Superior temporal gyrus (tissue), 1 donor: ENCODE measurements at regions not wholly inside any gene's neighbourhood (a gene's known extent, or its start where the extent isn't known, plus 50 kb on each side); places are given as distances from the start of the nearest gene placed in this dataset.
"Not testable (repeated sequence)": the region's sequence is repeated elsewhere in the genome, so short reads cannot be mapped to it uniquely, and the experiment has no call there.

Experiments
- DNase-seq: peaks from one replicate; pipeline ENCODE4 v3.0.0-alpha.2; 2016; ENCODE audit errors: extremely low spot score

GRCh38 chr2:209300766-209301165 is 123.1 kb upstream of the MAP2 start:
- DNase-seq: not testable (repeated sequence)

GRCh38 chr2:209305026-209305425 is 118.8 kb upstream of the MAP2 start:
- no peak for DNase-seq

GRCh38 chr2:209305746-209306196 is 118.1 kb upstream of the MAP2 start:
- no peak for DNase-seq

- DNase-seq: no peak
Observed at GRCh38 chr2:209307161-209308001, 116.5 kb upstream of the MAP2 start.

GRCh38 chr2:209308415-209308814 is 115.4 kb upstream of the MAP2 start:
- DNase-seq: no peak

- no peak for DNase-seq
Observed at GRCh38 chr2:209311948-209312347, 111.9 kb upstream of the MAP2 start.

- DNase-seq: not testable (repeated sequence)
Observed at GRCh38 chr2:209312450-209312849, 111.4 kb upstream of the MAP2 start.

- DNase-seq: no peak
Observed at GRCh38 chr2:209314653-209315052, 109.2 kb upstream of the MAP2 start.

GRCh38 chr2:209316141-209316540 is 107.7 kb upstream of the MAP2 start:
- no peak for DNase-seq

GRCh38 chr2:209321076-209321475 is 102.8 kb upstream of the MAP2 start:
- no peak for DNase-seq

GRCh38 chr2:209321581-209321980 is 102.3 kb upstream of the MAP2 start:
- no peak for DNase-seq

- no peak for DNase-seq
Observed at GRCh38 chr2:209322041-209322440, 101.8 kb upstream of the MAP2 start.

- no peak for DNase-seq
Observed at GRCh38 chr2:209322905-209323512, 100.8 kb upstream of the MAP2 start.

GRCh38 chr2:209323738-209324137 is 100.1 kb upstream of the MAP2 start:
- DNase-seq: no peak

GRCh38 chr2:209324281-209324680 is 99.6 kb upstream of the MAP2 start:
- DNase-seq: no peak

- peak; percentile 43 for DNase-seq
Observed at GRCh38 chr2:209331291-209331844, 92.5 kb upstream of the MAP2 start.

GRCh38 chr2:209334188-209335017 is 89.4 kb upstream of the MAP2 start:
- peak; percentile 88 for DNase-seq

GRCh38 chr2:209340522-209340921 is 83.3 kb upstream of the MAP2 start:
- no peak for DNase-seq

GRCh38 chr2:209344349-209344748 is 79.5 kb upstream of the MAP2 start:
- no peak for DNase-seq

- DNase-seq: no peak
Observed at GRCh38 chr2:209348433-209348832, 75.4 kb upstream of the MAP2 start.

GRCh38 chr2:209351636-209352035 is 72.2 kb upstream of the MAP2 start:
- no peak for DNase-seq

GRCh38 chr2:209358992-209359391 is 64.9 kb upstream of the MAP2 start:
- no peak for DNase-seq
